ENCODE measurements at regions not wholly inside any gene's neighbourhood (a gene's known extent, or its start where the extent isn't known, plus 50 kb on each side); places are given as distances from the start of the nearest gene placed in this dataset.

- Histone ChIP-seq H4K20me1 (ENCODE audit: insufficient read depth, low read length) (no peaks in the 10 kb centered on the region), H3K9ac (ENCODE audit: low read depth, low read length) (no peak overlapping the region), H3K4me3 (ENCODE audit: low read depth in 1 of 2, low read length in 2 of 2) (no peak overlapping the region), H3K79me2 (ENCODE audit: insufficient read depth, low read length) (no peaks in the 10 kb centered on the region), H3K36me3 (ENCODE audit: insufficient read depth, low read length) (no peaks in the 10 kb centered on the region), H3K9me3 (ENCODE audit: insufficient read depth, low read length, severe bottlenecking) (no peaks in the 10 kb centered on the region), H2AFZ (ENCODE audit: low read depth, low read length) (no peak overlapping the region), H3K27me3 (ENCODE audit: insufficient read depth, low read length, poor library complexity) (peaks cover 12% of the 10 kb centered on the region), H3K27ac (ENCODE audit: low read length) (no peak overlapping the region), H3K4me1 (ENCODE audit: insufficient read depth, low read length) (no peaks in the 10 kb centered on the region), H3K4me2 (ENCODE audit: insufficient read depth, low read length) (no peak overlapping the region)
- no peak for TF ChIP-seq CTCF (IDR thresholded peaks at IDR 0.05; ENCODE audit: borderline replicate concordance, extremely low read depth, low read length, poor library complexity, severe bottlenecking)
- TF ChIP-seq EZH2 (IDR thresholded peaks at IDR 0.05; ENCODE audit: borderline replicate concordance, low read depth, low read length, severe bottlenecking), result no peak
- DNase-seq (no peak), ATAC-seq (ENCODE audit: insufficient read depth, low read depth) (no peak)
Measured at GRCh38 chr1:199752688-199753027, 274.9 kb upstream of the NR5A2 start.

- H3K9me3 ChIP-seq (ENCODE audit: insufficient read depth, low read length, severe bottlenecking), result no peaks in the 10 kb centered on the region
- no peaks in the 10 kb centered on the region for H3K4me1 ChIP-seq (ENCODE audit: insufficient read depth, low read length)
- no peak overlapping the region for H2AFZ ChIP-seq (ENCODE audit: low read depth, low read length)
- TF ChIP-seq EZH2 (IDR thresholded peaks at IDR 0.05; ENCODE audit: borderline replicate concordance, low read depth, low read length, severe bottlenecking) (no peak), CTCF (IDR thresholded peaks at IDR 0.05; ENCODE audit: borderline replicate concordance, extremely low read depth, low read length, poor library complexity, severe bottlenecking) (no peak)
- no peak overlapping the region for H3K4me3 ChIP-seq (ENCODE audit: low read depth in 1 of 2, low read length in 2 of 2)
- DNase-seq (no peak), ATAC-seq (ENCODE audit: insufficient read depth, low read depth) (no peak)
- H3K27me3 ChIP-seq (ENCODE audit: insufficient read depth, low read length, poor library complexity), result peaks cover 12% of the 10 kb centered on the region
- H3K9ac ChIP-seq (ENCODE audit: low read depth, low read length), result no peak overlapping the region
- H4K20me1 ChIP-seq (ENCODE audit: insufficient read depth, low read length), result no peaks in the 10 kb centered on the region
- H3K4me2 ChIP-seq (ENCODE audit: insufficient read depth, low read length), result no peak overlapping the region
- no peaks in the 10 kb centered on the region for H3K79me2 ChIP-seq (ENCODE audit: insufficient read depth, low read length)
- H3K36me3 ChIP-seq (ENCODE audit: insufficient read depth, low read length), result no peaks in the 10 kb centered on the region
- no peak overlapping the region for H3K27ac ChIP-seq (ENCODE audit: low read length)
Measured at GRCh38 chr1:199753513-199753912, 274.0 kb upstream of the NR5A2 start.

- H3K4me2 ChIP-seq (ENCODE audit: insufficient read depth, low read length), result no peak overlapping the region
- no peaks in the 10 kb centered on the region for H4K20me1 ChIP-seq (ENCODE audit: insufficient read depth, low read length)
- H3K27me3 ChIP-seq (ENCODE audit: insufficient read depth, low read length, poor library complexity), result peaks cover 9% of the 10 kb centered on the region
- H3K4me1 ChIP-seq (ENCODE audit: insufficient read depth, low read length), result no peaks in the 10 kb centered on the region
- no peak overlapping the region for H2AFZ ChIP-seq (ENCODE audit: low read depth, low read length)
- no peak for TF ChIP-seq EZH2 (IDR thresholded peaks at IDR 0.05; ENCODE audit: borderline replicate concordance, low read depth, low read length, severe bottlenecking)
- TF ChIP-seq CTCF (IDR thresholded peaks at IDR 0.05; ENCODE audit: borderline replicate concordance, extremely low read depth, low read length, poor library complexity, severe bottlenecking), result no peak
- H3K4me3 ChIP-seq (ENCODE audit: low read depth in 1 of 2, low read length in 2 of 2), result no peak overlapping the region
- no peak for ATAC-seq (ENCODE audit: insufficient read depth, low read depth)
- no peaks in the 10 kb centered on the region for H3K9me3 ChIP-seq (ENCODE audit: insufficient read depth, low read length, severe bottlenecking)
- no peaks in the 10 kb centered on the region for H3K36me3 ChIP-seq (ENCODE audit: insufficient read depth, low read length)
- no peak overlapping the region for H3K9ac ChIP-seq (ENCODE audit: low read depth, low read length)
- no peak for DNase-seq
- no peaks in the 10 kb centered on the region for H3K79me2 ChIP-seq (ENCODE audit: insufficient read depth, low read length)
- H3K27ac ChIP-seq (ENCODE audit: low read length), result no peak overlapping the region
Measured at GRCh38 chr1:199756066-199756465, 271.4 kb upstream of the NR5A2 start.

- Histone ChIP-seq H3K4me2 (ENCODE audit: insufficient read depth, low read length) (no peak overlapping the region), H3K36me3 (ENCODE audit: insufficient read depth, low read length) (no peaks in the 10 kb centered on the region), H3K79me2 (ENCODE audit: insufficient read depth, low read length) (no peaks in the 10 kb centered on the region), H2AFZ (ENCODE audit: low read depth, low read length) (no peak overlapping the region), H3K9me3 (ENCODE audit: insufficient read depth, low read length, severe bottlenecking) (no peaks in the 10 kb centered on the region), H3K27me3 (ENCODE audit: insufficient read depth, low read length, poor library complexity) (no peaks in the 10 kb centered on the region), H3K4me3 (ENCODE audit: low read depth in 1 of 2, low read length in 2 of 2) (no peak overlapping the region), H3K27ac (ENCODE audit: low read length) (no peak overlapping the region), H3K4me1 (ENCODE audit: insufficient read depth, low read length) (no peaks in the 10 kb centered on the region), H3K9ac (ENCODE audit: low read depth, low read length) (no peak overlapping the region), H4K20me1 (ENCODE audit: insufficient read depth, low read length) (no peaks in the 10 kb centered on the region)
- no peak for TF ChIP-seq CTCF (IDR thresholded peaks at IDR 0.05; ENCODE audit: borderline replicate concordance, extremely low read depth, low read length, poor library complexity, severe bottlenecking)
- TF ChIP-seq EZH2 (IDR thresholded peaks at IDR 0.05; ENCODE audit: borderline replicate concordance, low read depth, low read length, severe bottlenecking), result no peak
- DNase-seq (no peak), ATAC-seq (ENCODE audit: insufficient read depth, low read depth) (no peak)
Measured at GRCh38 chr1:199758626-199759255, 268.8 kb upstream of the NR5A2 start.

Data from DND-41 (cell line).